Endothelial cell of umbilical vein (primary cell): ENCODE measurements at regions not wholly inside any gene's neighbourhood (a gene's known extent, or its start where the extent isn't known, plus 50 kb on each side); places are given as distances from the start of the nearest gene placed in this dataset.

Experiments
- BruUV-seq: library from RNA; stranded (reverse); fragments of 400-500 nt; replicated peaks from 2 replicates; lab custom pipeline; 2021; lab: Mats Ljungman, UMichigan
- CTCF ChIA-PET: fragments of 300-600, 350-600 bp; sonication (Branson Sonifier 250); formaldehyde crosslinking; loops from one replicate; lab custom pipeline; 2021; ENCODE audit warnings: antibody characterized with exemption, inconsistent platforms; lab: Charles Lee
- POLR2A ChIA-PET: fragments of 300-600, 350-600 bp; sonication (Branson Sonifier 250); formaldehyde crosslinking; loops from one replicate; lab custom pipeline; 2021; ENCODE audit warnings: antibody characterized with exemption, inconsistent platforms; lab: Charles Lee
- DNase-seq: peaks from one replicate; pipeline ENCODE4 v3.0.0-alpha.2; 2011; ENCODE audit warnings: low read depth, low spot score
- FAIRE-seq: peaks from 2 replicates; lab custom pipeline; 2011; peaks lifted over from hg19 to GRCh38; lab: Jason Lieb, UNC
- H2AFZ ChIP-seq: 2 replicates; pipeline ENCODE4 v1.6.0; 2012; ENCODE audit warnings: low read depth, low read length, control low read depth, inconsistent platforms
- H3K27ac ChIP-seq: 2 replicates; pipeline ENCODE4 v1.5.1; 2011; ENCODE audit warnings: low read depth, mild to moderate bottlenecking, control low read depth, low read length, moderate library complexity; ENCODE audit not compliant: insufficient read depth
- H3K27me3 ChIP-seq, 2 experiments: 2 replicates each; pipeline versions ENCODE4 v1.6.0 to v1.6.1; 2011; ENCODE audit warnings: low read length in 2 of 2, mixed read lengths in 1 of 2; ENCODE audit not compliant: control insufficient read depth in 2 of 2, insufficient read depth in 2 of 2
- H3K36me3 ChIP-seq, 2 experiments: 2 replicates in 1 of 2; 3 replicates in 1 of 2; pipeline ENCODE4 v1.5.1; 2011; ENCODE audit warnings: low read length in 2 of 2, mild to moderate bottlenecking in 1 of 2, moderate library complexity in 1 of 2; ENCODE audit not compliant: control insufficient read depth in 2 of 2, insufficient read depth in 2 of 2; ENCODE audit errors: extremely low read depth in 1 of 2
- H3K4me1 ChIP-seq: 3 replicates; pipeline ENCODE4 v1.5.1; 2011; ENCODE audit warnings: mild to moderate bottlenecking, low read length; ENCODE audit not compliant: control insufficient read depth, insufficient read depth; ENCODE audit errors: extremely low read depth
- H3K4me2 ChIP-seq: 2 replicates; pipeline ENCODE4 v1.6.1; 2011; ENCODE audit warnings: low read length, control low read depth, mixed read lengths; ENCODE audit not compliant: insufficient read depth
- H3K4me3 ChIP-seq, 3 experiments: fragments of 200-600 bp in 1 of 3; sonication (generic), shearing (Covaris generic) in 1 of 3; replicated peaks in 1 of 3; 2 replicates each; pipeline ENCODE4 v1.5.1; 2011 to 2016; ENCODE audit warnings: control low read depth in 3 of 3, low read length in 3 of 3, mild to moderate bottlenecking in 2 of 3, inconsistent platforms in 1 of 3, low read depth in 1 of 3, moderate library complexity in 1 of 3; ENCODE audit not compliant: insufficient read depth in 1 of 3
- H3K79me2 ChIP-seq: 2 replicates; pipeline ENCODE4 v1.6.0; 2012; ENCODE audit warnings: low read length, inconsistent platforms; ENCODE audit not compliant: control insufficient read depth, insufficient read depth
- H3K9ac ChIP-seq: replicated peaks from 2 replicates; pipeline ENCODE3; 2011; ENCODE audit warnings: low read length, control low read depth; ENCODE audit not compliant: insufficient read depth; ENCODE audit errors: extremely low read depth
- H3K9me1 ChIP-seq: replicated peaks from 3 replicates; pipeline ENCODE4 v1.6.0; 2011; ENCODE audit warnings: mild to moderate bottlenecking, low read length; ENCODE audit not compliant: control insufficient read depth, insufficient read depth; ENCODE audit errors: extremely low read depth
- H3K9me3 ChIP-seq: replicated peaks from 2 replicates; pipeline ENCODE4 v1.5.1; 2012; ENCODE audit warnings: low read length, inconsistent platforms; ENCODE audit not compliant: control insufficient read depth, insufficient read depth
- H4K20me1 ChIP-seq: replicated peaks from 2 replicates; pipeline ENCODE3; 2011; ENCODE audit warnings: mild to moderate bottlenecking, low read length; ENCODE audit not compliant: control insufficient read depth, insufficient read depth; ENCODE audit errors: extremely low read depth
- CTCF ChIP-seq, 2 donors: IDR thresholded peaks; 1 replicate in 1 of 2; 2 replicates in 1 of 2; pipeline ENCODE4 v1.5.1; 2011; ENCODE audit warnings: low read length in 2 of 2, mild to moderate bottlenecking in 2 of 2, moderate library complexity in 2 of 2, control low read depth in 1 of 2, inconsistent platforms in 1 of 2, low read depth in 1 of 2; ENCODE audit not compliant: insufficient read depth in 1 of 2; ENCODE audit errors: extremely low read depth in 1 of 2
- EZH2 ChIP-seq: IDR thresholded peaks from 2 replicates; pipeline ENCODE4 v1.6.1; 2012; ENCODE audit warnings: borderline replicate concordance, low read depth, mild to moderate bottlenecking, moderate library complexity, low read length, inconsistent platforms; ENCODE audit not compliant: severe bottlenecking
- FOS ChIP-seq: IDR thresholded peaks from 2 replicates; pipeline ENCODE4 v1.6.1; 2011; ENCODE audit warnings: mild to moderate bottlenecking, low read length, moderate library complexity, borderline replicate concordance; ENCODE audit not compliant: insufficient read depth
- GATA2 ChIP-seq: IDR thresholded peaks from 2 replicates; pipeline ENCODE4 v1.7.0; 2011; ENCODE audit warnings: low read depth, mild to moderate bottlenecking, moderate library complexity, mixed read lengths, low read length; ENCODE audit not compliant: insufficient read length, insufficient read depth
- JUN ChIP-seq: IDR thresholded peaks from 2 replicates; pipeline ENCODE4 v1.6.1; 2011; ENCODE audit warnings: borderline replicate concordance, low read depth; ENCODE audit not compliant: insufficient read length, insufficient read depth
- MAX ChIP-seq: IDR thresholded peaks from 2 replicates; pipeline ENCODE4 v1.6.1; 2011; ENCODE audit not compliant: insufficient read depth, insufficient read length
- MYC ChIP-seq: IDR thresholded peaks from one replicate; pipeline ENCODE4 v1.6.1; 2011; ENCODE audit warnings: mild to moderate bottlenecking, low read depth, low read length
- POLR2A ChIP-seq: IDR thresholded peaks from 2 replicates; pipeline ENCODE4 v1.6.1; 2012; ENCODE audit warnings: low read depth, mild to moderate bottlenecking, control low read depth, low read length
- POLR2AphosphoS5 ChIP-seq: IDR thresholded peaks from 2 replicates; pipeline ENCODE4 v1.6.1; 2012; ENCODE audit warnings: low read depth, mild to moderate bottlenecking, control low read depth, low read length, moderate library complexity; ENCODE audit not compliant: insufficient read depth
- dilution Hi-C: fragments of 300-500 bp; cut with MboI; formaldehyde crosslinking; loops from one replicate; pipeline ENCODE4 v1.15.0; 2019; ENCODE audit warnings: low sequenced_read_pairs; ENCODE audit not compliant: extremely low pct_ligation_motif_present
- intact Hi-C: fragments of 100-400 bp; cut with micrococcal nuclease; formaldehyde crosslinking; loops from one replicate; pipeline ENCODE4 v1.10.0; 2022

GRCh38 chr11:32279672-32280071, 155.7 kb downstream of the WT1 start:
- CTCF ChIA-PET, result interaction anchor here (1.4 to 2.2 kb wide), 2 partner anchors 18 to 33 kb away, joined by 3 to 4 read pairs; no protein-coding TSS in a partner anchor
- Histone ChIP-seq H4K20me1 (no peaks in the 10 kb centered on the region), H3K4me3 (no peak overlapping the region), H3K79me2 (no peaks in the 10 kb centered on the region), H3K9me3 (no peaks in the 10 kb centered on the region), H3K36me3 (no peaks in the 10 kb centered on the region), H3K9me1 (no peaks in the 10 kb centered on the region), H2AFZ (no peak overlapping the region), H3K4me2 (no peak overlapping the region), H3K4me1 (no peaks in the 10 kb centered on the region), H3K27me3 (no peaks in the 10 kb centered on the region), H3K9ac (no peak overlapping the region), H3K27ac (no peak overlapping the region)
- no TSS peak for BruUV-seq
- no peak for FAIRE-seq
- TF ChIP-seq POLR2AphosphoS5, result no peak
- no peak for TF ChIP-seq GATA2
- TF ChIP-seq CTCF (IDR thresholded peaks at IDR 0.05; ENCODE audit: extremely low read depth in 1 of 2, insufficient read depth in 1 of 2, low read depth in 1 of 2, low read length in 2 of 2), result no peak
- no peak for TF ChIP-seq MYC
- TF ChIP-seq MAX, result no peak
- no peak for TF ChIP-seq JUN
- TF ChIP-seq EZH2, result no peak
- TF ChIP-seq POLR2A, result no peak
- TF ChIP-seq FOS, result no peak
- POLR2A ChIA-PET, result no interaction called here
- no peak for DNase-seq
- intact Hi-C loops (no loop called here), dilution Hi-C loops (no loop called here)
